Vagina (tissue), 2 donors: ENCODE measurements at regions not wholly inside any gene's neighbourhood (a gene's known extent, or its start where the extent isn't known, plus 50 kb on each side); places are given as distances from the start of the nearest gene placed in this dataset.

Experiments used
- DNase-seq, 2 donors: peaks; one replicate each; pipeline ENCODE4 v3.0.0-alpha.2; 2017; ENCODE audit errors: extremely low spot score in 2 of 2
- H3K27ac ChIP-seq: fragments of 200-600 bp; sonication (generic); one replicate; pipeline ENCODE4 v1.5.1; 2019
- H3K27me3 ChIP-seq: fragments of 200-600 bp; sonication (generic); one replicate; pipeline ENCODE4 v1.5.1; 2019
- H3K36me3 ChIP-seq, 2 donors: fragments of 200-600 bp; sonication (generic); one replicate each; pipeline ENCODE4 v1.5.1; 2017 to 2019
- H3K4me1 ChIP-seq: fragments of 200-600 bp; sonication (generic); one replicate; pipeline ENCODE4 v1.5.1; 2019
- H3K4me3 ChIP-seq, 2 donors: fragments of 200-600 bp; sonication (generic); 1 replicate in 1 of 2; 2 replicates in 1 of 2; pipeline ENCODE4 v1.5.1; 2016 to 2019
- H3K9me3 ChIP-seq: fragments of 200-600 bp; sonication (generic); one replicate; pipeline ENCODE4 v1.5.1; 2019
- POLR2A ChIP-seq, 2 donors: fragments of 450-650 bp; IDR thresholded peaks; one replicate each; pipeline ENCODE4 v1.6.1; 2017; ENCODE audit warnings: antibody characterized with exemption in 2 of 2, mild to moderate bottlenecking in 2 of 2, moderate library complexity in 2 of 2
- POLR2AphosphoS5 ChIP-seq, 2 donors: sonication (generic); formaldehyde crosslinking; IDR thresholded peaks; one replicate each; pipeline ENCODE4 v1.9.0; 2017; ENCODE audit warnings: antibody characterized with exemption in 2 of 2, mild to moderate bottlenecking in 2 of 2, low read depth in 1 of 2; ENCODE audit not compliant: insufficient read depth in 1 of 2
- intact Hi-C: fragments of 100-400 bp; cut with DNase I; formaldehyde crosslinking; loops from one replicate; pipeline ENCODE4 v1.15.1; 2023
- TF ChIP-seq, protein P1 (sequence below), 3 experiments: fragments of 450-650 bp in 2 of 3; fragments of 200-600 bp in 1 of 3; sonication (generic) in 1 of 3; IDR thresholded peaks; one replicate each; pipeline ENCODE4 v1.5.1; 2017 to 2019; ENCODE audit warnings: antibody characterized with exemption in 3 of 3, mild to moderate bottlenecking in 2 of 3, moderate library complexity in 2 of 3

GRCh38 chrX:36575670-36576069 is 432.5 kb upstream of the FAM47C start:
- Histone ChIP-seq H3K4me3 (no peak overlapping the region), H3K27ac (no peak overlapping the region), H3K9me3 (no peaks in the 10 kb centered on the region), H3K27me3 (no peaks in the 10 kb centered on the region), H3K36me3 (no peaks in the 10 kb centered on the region), H3K4me1 (no peaks in the 10 kb centered on the region)
- TF ChIP-seq POLR2A (IDR thresholded peaks at IDR 0.05), result no peak
- TF ChIP-seq, protein P1, sequence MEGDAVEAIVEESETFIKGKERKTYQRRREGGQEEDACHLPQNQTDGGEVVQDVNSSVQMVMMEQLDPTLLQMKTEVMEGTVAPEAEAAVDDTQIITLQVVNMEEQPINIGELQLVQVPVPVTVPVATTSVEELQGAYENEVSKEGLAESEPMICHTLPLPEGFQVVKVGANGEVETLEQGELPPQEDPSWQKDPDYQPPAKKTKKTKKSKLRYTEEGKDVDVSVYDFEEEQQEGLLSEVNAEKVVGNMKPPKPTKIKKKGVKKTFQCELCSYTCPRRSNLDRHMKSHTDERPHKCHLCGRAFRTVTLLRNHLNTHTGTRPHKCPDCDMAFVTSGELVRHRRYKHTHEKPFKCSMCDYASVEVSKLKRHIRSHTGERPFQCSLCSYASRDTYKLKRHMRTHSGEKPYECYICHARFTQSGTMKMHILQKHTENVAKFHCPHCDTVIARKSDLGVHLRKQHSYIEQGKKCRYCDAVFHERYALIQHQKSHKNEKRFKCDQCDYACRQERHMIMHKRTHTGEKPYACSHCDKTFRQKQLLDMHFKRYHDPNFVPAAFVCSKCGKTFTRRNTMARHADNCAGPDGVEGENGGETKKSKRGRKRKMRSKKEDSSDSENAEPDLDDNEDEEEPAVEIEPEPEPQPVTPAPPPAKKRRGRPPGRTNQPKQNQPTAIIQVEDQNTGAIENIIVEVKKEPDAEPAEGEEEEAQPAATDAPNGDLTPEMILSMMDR (IDR thresholded peaks at IDR 0.05), result no peak
- TF ChIP-seq POLR2AphosphoS5 (IDR thresholded peaks at IDR 0.05; ENCODE audit: insufficient read depth in 1 of 2, low read depth in 1 of 2), result no peak
- no peak for DNase-seq
- intact Hi-C loops, result no loop called here

GRCh38 chrX:36577006-36577405 is 431.2 kb upstream of the FAM47C start:
- no peak for DNase-seq
- intact Hi-C loops, result no loop called here
- Histone ChIP-seq H3K27me3 (no peaks in the 10 kb centered on the region), H3K4me3 (no peak overlapping the region), H3K9me3 (no peaks in the 10 kb centered on the region), H3K27ac (no peak overlapping the region), H3K36me3 (no peaks in the 10 kb centered on the region), H3K4me1 (no peaks in the 10 kb centered on the region)
- no peak for TF ChIP-seq POLR2AphosphoS5 (IDR thresholded peaks at IDR 0.05; ENCODE audit: insufficient read depth in 1 of 2, low read depth in 1 of 2)
- TF ChIP-seq POLR2A (IDR thresholded peaks at IDR 0.05), result no peak
- TF ChIP-seq, protein P1 (IDR thresholded peaks at IDR 0.05), result no peak

- Histone ChIP-seq H3K27ac (no peak overlapping the region), H3K4me1 (no peaks in the 10 kb centered on the region), H3K4me3 (no peak overlapping the region), H3K9me3 (no peaks in the 10 kb centered on the region), H3K27me3 (no peaks in the 10 kb centered on the region), H3K36me3 (no peaks in the 10 kb centered on the region)
- no peak for TF ChIP-seq POLR2AphosphoS5 (IDR thresholded peaks at IDR 0.05; ENCODE audit: insufficient read depth in 1 of 2, low read depth in 1 of 2)
- TF ChIP-seq, protein P1 (IDR thresholded peaks at IDR 0.05), result no peak
- no peak for TF ChIP-seq POLR2A (IDR thresholded peaks at IDR 0.05)
- no peak for DNase-seq
- intact Hi-C loops, result no loop called here
Observed at GRCh38 chrX:36581030-36581429, 427.1 kb upstream of the FAM47C start.

DNA sequence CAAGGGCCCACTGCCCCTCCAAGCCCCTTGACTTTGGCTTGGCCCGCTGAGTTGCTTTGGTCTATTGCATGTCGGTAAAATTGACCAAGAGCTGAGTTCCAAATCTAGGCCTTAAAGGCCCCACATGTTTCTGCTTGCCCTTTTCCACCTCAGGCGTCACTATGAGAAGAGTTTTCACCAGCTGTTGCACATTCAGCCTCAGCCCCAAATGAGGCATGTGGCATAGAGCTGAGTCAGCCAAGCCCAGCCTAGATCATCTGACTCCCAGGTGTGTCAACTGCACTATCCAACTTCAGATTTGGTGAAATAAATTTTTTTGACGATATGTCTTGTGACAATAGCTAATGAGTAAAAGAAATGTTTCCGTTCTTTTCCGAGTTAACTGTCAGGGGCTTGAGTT is 424.5 kb upstream of the FAM47C start:
- intact Hi-C loops, result no loop called here
- no peaks in the 10 kb centered on the region for H3K9me3 ChIP-seq
- no peaks in the 10 kb centered on the region for H3K36me3 ChIP-seq
- no peaks in the 10 kb centered on the region for H3K27me3 ChIP-seq
- no peaks in the 10 kb centered on the region for H3K4me1 ChIP-seq
- no peak overlapping the region for H3K27ac ChIP-seq
- H3K4me3 ChIP-seq, result no peak overlapping the region
- TF ChIP-seq, protein P1 (IDR thresholded peaks at IDR 0.05), result no peak
- TF ChIP-seq POLR2A (IDR thresholded peaks at IDR 0.05) (no peak), POLR2AphosphoS5 (IDR thresholded peaks at IDR 0.05; ENCODE audit: insufficient read depth in 1 of 2, low read depth in 1 of 2) (no peak)
- no peak for DNase-seq

DNA sequence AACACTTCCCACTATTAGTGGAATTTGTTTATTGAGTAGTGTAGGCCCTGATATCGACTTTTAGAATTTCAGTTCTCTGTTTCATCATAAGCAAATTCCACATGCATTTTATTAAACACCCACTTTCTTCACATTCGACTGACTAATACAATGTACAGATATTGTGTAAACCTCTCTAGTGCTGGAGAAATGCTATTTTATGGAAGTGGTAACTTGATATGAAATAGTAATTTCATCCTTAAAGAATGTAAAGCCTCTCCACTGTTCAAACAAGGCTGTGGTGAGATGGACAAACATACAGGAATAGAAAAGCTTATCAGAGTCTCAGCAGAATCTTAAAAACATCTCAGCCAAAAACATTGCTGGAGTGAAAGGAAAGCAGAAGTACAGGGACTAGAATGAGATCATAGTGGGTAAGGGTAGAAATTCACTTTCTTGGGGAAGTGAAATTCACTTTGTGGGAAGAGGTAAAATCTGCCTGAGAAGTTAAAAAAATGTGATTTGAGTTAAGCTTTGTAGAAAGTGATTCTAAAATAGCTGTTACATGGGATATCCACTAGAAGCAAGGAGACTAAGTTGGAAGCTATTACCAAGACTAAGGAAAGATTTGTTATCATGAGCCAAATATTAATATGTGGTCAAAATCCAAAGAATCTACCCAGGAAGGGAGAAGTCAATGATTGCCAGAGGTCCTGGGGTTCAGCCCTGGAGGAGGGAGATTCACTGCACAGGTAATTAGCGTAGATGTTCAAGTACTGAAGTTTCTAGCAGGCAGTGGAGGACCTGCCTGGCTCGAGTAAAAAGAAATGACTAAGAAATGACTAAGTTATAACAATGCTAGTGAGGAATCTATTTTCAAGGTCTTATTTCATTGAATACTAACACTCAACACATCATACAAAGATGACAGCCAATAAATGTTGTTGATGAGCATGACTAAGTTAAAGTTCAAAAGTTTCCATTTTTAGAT is 398.3 kb upstream of the FAM47C start:
- Histone ChIP-seq H3K36me3 (no peaks in the 10 kb centered on the region), H3K4me1 (no peaks in the 10 kb centered on the region), H3K27ac (no peak overlapping the region), H3K9me3 (no peaks in the 10 kb centered on the region), H3K27me3 (no peaks in the 10 kb centered on the region), H3K4me3 (no peak overlapping the region)
- TF ChIP-seq, protein P1 (IDR thresholded peaks at IDR 0.05), result no peak
- TF ChIP-seq POLR2A (IDR thresholded peaks at IDR 0.05) (no peak), POLR2AphosphoS5 (IDR thresholded peaks at IDR 0.05; ENCODE audit: insufficient read depth in 1 of 2, low read depth in 1 of 2) (no peak)
- intact Hi-C loops, result no loop called here
- DNase-seq, result no peak
